Gastroesophageal sphincter (tissue), 3 donors: ENCODE measurements at regions not wholly inside any gene's neighbourhood (a gene's known extent, or its start where the extent isn't known, plus 50 kb on each side); places are given as distances from the start of the nearest gene placed in this dataset.

Experiments
- CTCF ChIP-seq, 4 experiments: fragments of 200-600 bp in 2 of 4; fragments of 450-650 bp in 2 of 4; sonication (generic) in 1 of 4; IDR thresholded peaks; one replicate each; pipeline ENCODE4 v1.5.1; 2017 to 2019; ENCODE audit warnings: antibody characterized with exemption in 4 of 4, mild to moderate bottlenecking in 2 of 4, moderate library complexity in 2 of 4
- POLR2A ChIP-seq, 2 donors: fragments of 450-650 bp; IDR thresholded peaks; one replicate each; pipeline ENCODE4 v1.6.1; 2017; ENCODE audit warnings: antibody characterized with exemption in 2 of 2, mild to moderate bottlenecking in 2 of 2, moderate library complexity in 1 of 2
- POLR2AphosphoS5 ChIP-seq: sonication (generic); formaldehyde crosslinking; IDR thresholded peaks from one replicate; pipeline ENCODE4 v1.6.1; 2017; ENCODE audit warnings: antibody characterized with exemption

- TF ChIP-seq CTCF (IDR thresholded peaks at IDR 0.05) (no peak), POLR2AphosphoS5 (no peak), POLR2A (IDR thresholded peaks at IDR 0.05) (no peak)
Measured at GRCh38 chr22:22386602-22387385, 121.7 kb downstream of the ZNF280B start.
